SK-N-SH treated with all-trans-retinoic acid at 6 μM for 48 hours (cell line): ENCODE measurements at regions not wholly inside any gene's neighbourhood (a gene's known extent, or its start where the extent isn't known, plus 50 kb on each side); places are given as distances from the start of the nearest gene placed in this dataset.

Experiments used
- PPARA ChIP-seq: fragments of 250-450 bp; sonication (Bioruptor Pico); IDR thresholded peaks from 2 replicates; pipeline ENCODE4 v1.5.0; 2020; ENCODE audit warnings: mild to moderate bottlenecking, borderline replicate concordance
- SNAI2 ChIP-seq: fragments of 250-450 bp; sonication (Bioruptor Pico); IDR thresholded peaks from 2 replicates; pipeline ENCODE4 v1.5.0; 2020; ENCODE audit warnings: mild to moderate bottlenecking, moderate library complexity
- ZC3H10 ChIP-seq: fragments of 250-450 bp; sonication (Bioruptor Pico); IDR thresholded peaks from 2 replicates; pipeline ENCODE4 v1.5.1; 2021; ENCODE audit warnings: mild to moderate bottlenecking, moderate library complexity
- ZFP30 ChIP-seq: fragments of 450-650 bp; formaldehyde crosslinking; IDR thresholded peaks from 2 replicates; pipeline ENCODE4 v1.5.0; 2022; ENCODE audit warnings: mild to moderate bottlenecking, moderate library complexity
- TF ChIP-seq, protein P1 (sequence below): fragments of 250-450 bp; sonication (Bioruptor Pico); IDR thresholded peaks from 2 replicates; pipeline ENCODE4 v1.5.1; 2020; ENCODE audit warnings: low read depth, mild to moderate bottlenecking, moderate library complexity
- TF ChIP-seq, protein P2 (sequence below): fragments of 250-450 bp; sonication (Bioruptor Pico); IDR thresholded peaks from 2 replicates; pipeline ENCODE4 v1.8.0; 2020; ENCODE audit warnings: mild to moderate bottlenecking, moderate library complexity, borderline replicate concordance

DNA sequence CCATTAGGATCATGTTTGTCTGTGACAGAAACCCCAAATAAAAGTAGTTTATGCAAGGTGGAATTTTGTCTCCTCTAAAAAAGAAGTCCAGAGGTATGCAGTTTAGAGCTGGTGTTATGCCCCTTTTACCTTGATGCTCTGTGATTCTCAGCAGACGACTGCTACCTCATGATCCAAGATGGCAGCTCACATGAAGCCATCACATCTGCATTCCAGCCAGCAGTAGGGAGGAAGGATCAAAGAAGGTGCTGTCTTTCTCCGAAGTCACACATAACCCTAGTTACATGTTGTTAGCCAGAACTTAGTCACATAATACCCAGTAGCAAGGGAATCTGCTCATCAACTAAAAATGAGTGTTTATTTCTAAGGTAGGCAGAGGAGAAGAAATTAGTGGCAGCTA lies 135.7 kb upstream of the HS3ST2 start:
- TF ChIP-seq ZC3H10: no peak
- no peak for TF ChIP-seq SNAI2 (CRISPR knock-in tag)
- TF ChIP-seq, protein P1, sequence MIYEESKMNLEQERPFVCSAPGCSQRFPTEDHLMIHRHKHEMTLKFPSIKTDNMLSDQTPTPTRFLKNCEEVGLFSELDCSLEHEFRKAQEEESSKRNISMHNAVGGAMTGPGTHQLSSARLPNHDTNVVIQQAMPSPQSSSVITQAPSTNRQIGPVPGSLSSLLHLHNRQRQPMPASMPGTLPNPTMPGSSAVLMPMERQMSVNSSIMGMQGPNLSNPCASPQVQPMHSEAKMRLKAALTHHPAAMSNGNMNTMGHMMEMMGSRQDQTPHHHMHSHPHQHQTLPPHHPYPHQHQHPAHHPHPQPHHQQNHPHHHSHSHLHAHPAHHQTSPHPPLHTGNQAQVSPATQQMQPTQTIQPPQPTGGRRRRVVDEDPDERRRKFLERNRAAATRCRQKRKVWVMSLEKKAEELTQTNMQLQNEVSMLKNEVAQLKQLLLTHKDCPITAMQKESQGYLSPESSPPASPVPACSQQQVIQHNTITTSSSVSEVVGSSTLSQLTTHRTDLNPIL: no peak
- no peak for TF ChIP-seq ZFP30 (CRISPR knock-in tag)
- no peak for TF ChIP-seq PPARA (CRISPR knock-in tag)
- TF ChIP-seq, protein P2, sequence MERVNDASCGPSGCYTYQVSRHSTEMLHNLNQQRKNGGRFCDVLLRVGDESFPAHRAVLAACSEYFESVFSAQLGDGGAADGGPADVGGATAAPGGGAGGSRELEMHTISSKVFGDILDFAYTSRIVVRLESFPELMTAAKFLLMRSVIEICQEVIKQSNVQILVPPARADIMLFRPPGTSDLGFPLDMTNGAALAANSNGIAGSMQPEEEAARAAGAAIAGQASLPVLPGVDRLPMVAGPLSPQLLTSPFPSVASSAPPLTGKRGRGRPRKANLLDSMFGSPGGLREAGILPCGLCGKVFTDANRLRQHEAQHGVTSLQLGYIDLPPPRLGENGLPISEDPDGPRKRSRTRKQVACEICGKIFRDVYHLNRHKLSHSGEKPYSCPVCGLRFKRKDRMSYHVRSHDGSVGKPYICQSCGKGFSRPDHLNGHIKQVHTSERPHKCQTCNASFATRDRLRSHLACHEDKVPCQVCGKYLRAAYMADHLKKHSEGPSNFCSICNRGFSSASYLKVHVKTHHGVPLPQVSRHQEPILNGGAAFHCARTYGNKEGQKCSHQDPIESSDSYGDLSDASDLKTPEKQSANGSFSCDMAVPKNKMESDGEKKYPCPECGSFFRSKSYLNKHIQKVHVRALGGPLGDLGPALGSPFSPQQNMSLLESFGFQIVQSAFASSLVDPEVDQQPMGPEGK (CRISPR knock-in tag): no peak
